ENCODE measurements at regions not wholly inside any gene's neighbourhood (a gene's known extent, or its start where the extent isn't known, plus 50 kb on each side); places are given as distances from the start of the nearest gene placed in this dataset.

DNA sequence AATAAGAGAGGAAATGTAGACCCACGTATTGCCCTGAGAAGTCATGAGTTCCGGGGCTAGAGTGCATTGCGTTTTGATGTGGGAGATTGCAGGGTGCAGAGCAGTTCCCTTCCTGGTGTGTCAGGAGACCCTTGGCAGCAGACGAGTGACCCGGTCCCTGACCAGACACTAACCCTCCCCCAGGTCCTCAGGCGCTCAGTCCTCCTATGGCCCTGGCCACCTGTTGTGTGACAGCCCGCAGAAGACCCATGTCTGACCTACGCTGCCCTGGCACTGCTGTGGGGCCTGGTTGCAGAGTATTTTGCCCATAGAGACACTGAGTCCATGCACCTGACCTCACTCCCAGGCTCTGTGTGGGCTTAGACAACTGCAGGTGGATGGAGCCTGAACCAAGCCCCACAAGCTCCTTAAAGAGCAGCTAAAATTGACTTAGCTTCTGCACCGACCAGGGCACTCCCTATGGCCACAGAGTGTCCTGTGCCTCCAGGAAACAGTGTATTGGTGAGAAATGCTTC is 833.8 kb downstream of the TBC1D22A start:
- TF ChIP-seq, protein P1, sequence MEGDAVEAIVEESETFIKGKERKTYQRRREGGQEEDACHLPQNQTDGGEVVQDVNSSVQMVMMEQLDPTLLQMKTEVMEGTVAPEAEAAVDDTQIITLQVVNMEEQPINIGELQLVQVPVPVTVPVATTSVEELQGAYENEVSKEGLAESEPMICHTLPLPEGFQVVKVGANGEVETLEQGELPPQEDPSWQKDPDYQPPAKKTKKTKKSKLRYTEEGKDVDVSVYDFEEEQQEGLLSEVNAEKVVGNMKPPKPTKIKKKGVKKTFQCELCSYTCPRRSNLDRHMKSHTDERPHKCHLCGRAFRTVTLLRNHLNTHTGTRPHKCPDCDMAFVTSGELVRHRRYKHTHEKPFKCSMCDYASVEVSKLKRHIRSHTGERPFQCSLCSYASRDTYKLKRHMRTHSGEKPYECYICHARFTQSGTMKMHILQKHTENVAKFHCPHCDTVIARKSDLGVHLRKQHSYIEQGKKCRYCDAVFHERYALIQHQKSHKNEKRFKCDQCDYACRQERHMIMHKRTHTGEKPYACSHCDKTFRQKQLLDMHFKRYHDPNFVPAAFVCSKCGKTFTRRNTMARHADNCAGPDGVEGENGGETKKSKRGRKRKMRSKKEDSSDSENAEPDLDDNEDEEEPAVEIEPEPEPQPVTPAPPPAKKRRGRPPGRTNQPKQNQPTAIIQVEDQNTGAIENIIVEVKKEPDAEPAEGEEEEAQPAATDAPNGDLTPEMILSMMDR (IDR thresholded peaks at IDR 0.05), result no peak
- no peak for TF ChIP-seq POLR2A (IDR thresholded peaks at IDR 0.05)

All from tibial nerve (tissue), 3 donors.